ENCODE measurements at regions not wholly inside any gene's neighbourhood (a gene's known extent, or its start where the extent isn't known, plus 50 kb on each side); places are given as distances from the start of the nearest gene placed in this dataset.

GRCh38 chr1:60948486-60948885, 133.9 kb upstream of the NFIA start:
- no peak for DNase-seq
- Histone ChIP-seq H3K36me3 (ENCODE audit: control insufficient read depth in 1 of 2, insufficient read depth in 2 of 2, low read depth in 1 of 2, low read length in 2 of 2) (no peaks in the 10 kb centered on the region), H4K8ac (ENCODE audit: low read length) (no peak overlapping the region), H3K4me3 (ENCODE audit: insufficient read depth in 1 of 2, low read depth in 1 of 2, low read length in 2 of 2) (no peak overlapping the region), H2BK12ac (ENCODE audit: low read length in 2 of 2) (no peak overlapping the region), H3K4ac (ENCODE audit: low read depth in 1 of 2, low read length in 2 of 2) (no peak overlapping the region), H2AK5ac (ENCODE audit: low read length, severe bottlenecking) (no peak overlapping the region), H3K27me3 (ENCODE audit: control insufficient read depth in 1 of 2, insufficient read depth in 1 of 2, low read length in 2 of 2) (peaks cover 4 to 15% of the 10 kb centered on the region in 2 experiments), H3K4me2 (ENCODE audit: low read length, poor library complexity, severe bottlenecking) (no peak overlapping the region), H3K79me1 (replicated peaks; ENCODE audit: low read length, poor library complexity, severe bottlenecking) (no peaks in the 10 kb centered on the region), H3K27ac (ENCODE audit: low read length, poor library complexity, severe bottlenecking) (no peak overlapping the region), H4K91ac (ENCODE audit: low read length) (no peak overlapping the region), H2BK120ac (ENCODE audit: low read depth, low read length) (no peak overlapping the region), H2BK5ac (ENCODE audit: low read depth, low read length, poor library complexity, severe bottlenecking) (no peak overlapping the region), H3K4me1 (ENCODE audit: control insufficient read depth, insufficient read depth, low read depth, low read length) (no peaks in the 10 kb centered on the region), H3K9me3 (ENCODE audit: control insufficient read depth, low read length) (no peaks in the 10 kb centered on the region), H3K9ac (ENCODE audit: low read length) (no peak overlapping the region), H3K14ac (ENCODE audit: low read length in 2 of 2) (no peak overlapping the region), H2BK15ac (ENCODE audit: low read depth, poor library complexity, severe bottlenecking) (no peak overlapping the region), H3K23ac (ENCODE audit: low read length in 2 of 2) (no peak overlapping the region), H3K18ac (ENCODE audit: low read depth in 1 of 2, low read length in 2 of 2) (no peak overlapping the region), H2AFZ (ENCODE audit: low read depth, low read length) (no peak overlapping the region)
- 50% methylated on average over 1 of the region's 1 CpG for WGBS

DNA sequence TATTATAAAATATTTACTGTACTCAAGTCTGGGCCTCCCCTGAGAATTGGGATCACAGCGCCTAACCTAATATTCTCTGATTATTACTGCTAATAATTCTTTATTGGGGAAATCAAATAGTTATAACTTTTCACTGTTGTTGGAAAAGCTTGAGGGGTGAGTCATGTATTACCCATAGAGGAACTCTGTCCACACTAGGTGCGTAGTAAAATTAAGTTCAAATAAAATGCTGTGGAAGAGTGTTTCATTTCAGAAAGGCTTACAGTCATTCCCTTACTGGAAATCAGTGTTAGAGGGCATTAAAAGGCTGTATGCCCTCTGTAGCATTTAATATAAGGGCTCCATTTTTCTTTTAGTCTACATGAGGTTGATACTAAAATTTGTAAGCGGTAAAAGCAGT, 135.0 kb upstream of the NFIA start:
- H2AK5ac ChIP-seq (ENCODE audit: low read length, severe bottlenecking), result no peak overlapping the region
- no peak overlapping the region for H3K14ac ChIP-seq (ENCODE audit: low read length in 2 of 2)
- H2AFZ ChIP-seq (ENCODE audit: low read depth, low read length), result no peak overlapping the region
- no peak overlapping the region for H3K4ac ChIP-seq (ENCODE audit: low read depth in 1 of 2, low read length in 2 of 2)
- H3K4me2 ChIP-seq (ENCODE audit: low read length, poor library complexity, severe bottlenecking), result no peak overlapping the region
- WGBS, result 94% methylated on average over 2 of the region's 3 CpGs
- H3K4me3 ChIP-seq (ENCODE audit: insufficient read depth in 1 of 2, low read depth in 1 of 2, low read length in 2 of 2), result no peak overlapping the region
- H3K9ac ChIP-seq (ENCODE audit: low read length), result no peak overlapping the region
- no peak overlapping the region for H2BK12ac ChIP-seq (ENCODE audit: low read length in 2 of 2)
- H2BK5ac ChIP-seq (ENCODE audit: low read depth, low read length, poor library complexity, severe bottlenecking), result no peak overlapping the region
- no peak overlapping the region for H2BK15ac ChIP-seq (ENCODE audit: low read depth, poor library complexity, severe bottlenecking)
- no peak overlapping the region for H4K8ac ChIP-seq (ENCODE audit: low read length)
- H3K23ac ChIP-seq (ENCODE audit: low read length in 2 of 2), result no peak overlapping the region
- no peak for DNase-seq
- H4K91ac ChIP-seq (ENCODE audit: low read length), result no peak overlapping the region
- no peak overlapping the region for H2BK120ac ChIP-seq (ENCODE audit: low read depth, low read length)
- no peaks in the 10 kb centered on the region for H3K4me1 ChIP-seq (ENCODE audit: control insufficient read depth, insufficient read depth, low read depth, low read length)
- no peaks in the 10 kb centered on the region for H3K36me3 ChIP-seq (ENCODE audit: control insufficient read depth in 1 of 2, insufficient read depth in 2 of 2, low read depth in 1 of 2, low read length in 2 of 2)
- H3K27me3 ChIP-seq (ENCODE audit: control insufficient read depth in 1 of 2, insufficient read depth in 1 of 2, low read length in 2 of 2), result peaks cover 4 to 15% of the 10 kb centered on the region in 2 experiments
- H3K79me1 ChIP-seq (replicated peaks; ENCODE audit: low read length, poor library complexity, severe bottlenecking), result no peaks in the 10 kb centered on the region
- no peak overlapping the region for H3K27ac ChIP-seq (ENCODE audit: low read length, poor library complexity, severe bottlenecking)
- no peak overlapping the region for H3K18ac ChIP-seq (ENCODE audit: low read depth in 1 of 2, low read length in 2 of 2)
- no peaks in the 10 kb centered on the region for H3K9me3 ChIP-seq (ENCODE audit: control insufficient read depth, low read length)

DNA sequence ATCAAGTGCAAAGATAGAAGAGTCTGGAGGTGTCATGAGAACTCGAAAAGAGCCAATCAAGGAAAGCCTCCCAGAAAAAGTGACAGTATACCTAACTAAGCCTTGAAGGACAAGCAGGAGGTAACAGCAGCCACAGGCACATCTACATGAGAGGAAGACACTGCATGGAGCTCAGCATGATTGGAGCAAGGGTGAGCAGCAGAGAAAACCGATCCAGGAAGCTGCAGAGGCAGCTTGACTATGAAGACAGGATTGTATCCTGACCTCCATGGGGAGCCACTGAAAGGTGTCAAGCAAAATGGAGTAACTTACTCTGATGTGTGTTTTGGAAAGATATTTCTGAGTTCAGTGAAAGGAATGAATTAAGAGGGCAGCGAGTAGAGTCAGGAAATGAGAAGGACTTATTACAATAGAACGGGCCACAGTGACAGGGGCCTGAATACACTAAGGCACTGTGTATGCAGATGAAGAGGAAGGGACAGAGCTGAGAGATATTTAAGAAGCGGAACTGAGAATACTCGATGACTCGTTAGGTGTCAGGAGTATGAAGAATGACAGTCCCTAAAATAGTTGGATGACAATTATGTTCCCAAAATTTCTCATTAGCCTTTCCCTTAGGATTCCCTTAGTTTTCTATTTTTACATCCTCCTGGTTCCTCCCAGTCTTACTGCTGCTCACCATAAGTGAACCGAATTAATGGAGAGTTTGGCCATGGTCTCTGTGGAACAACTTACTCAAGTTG, 139.3 kb upstream of the NFIA start:
- H3K27me3 ChIP-seq (ENCODE audit: control insufficient read depth in 1 of 2, insufficient read depth in 1 of 2, low read length in 2 of 2), result no peaks in the 10 kb centered on the region
- no peak overlapping the region for H3K9ac ChIP-seq (ENCODE audit: low read length)
- H4K91ac ChIP-seq (ENCODE audit: low read length), result no peak overlapping the region
- H3K4me3 ChIP-seq (ENCODE audit: insufficient read depth in 1 of 2, low read depth in 1 of 2, low read length in 2 of 2), result no peak overlapping the region
- no peak overlapping the region for H2BK5ac ChIP-seq (ENCODE audit: low read depth, low read length, poor library complexity, severe bottlenecking)
- H3K18ac ChIP-seq (ENCODE audit: low read depth in 1 of 2, low read length in 2 of 2), result no peak overlapping the region
- H3K23ac ChIP-seq (ENCODE audit: low read length in 2 of 2), result no peak overlapping the region
- H3K9me3 ChIP-seq (ENCODE audit: control insufficient read depth, low read length), result no peaks in the 10 kb centered on the region
- no peak overlapping the region for H3K4me2 ChIP-seq (ENCODE audit: low read length, poor library complexity, severe bottlenecking)
- no peak overlapping the region for H4K8ac ChIP-seq (ENCODE audit: low read length)
- no peaks in the 10 kb centered on the region for H3K36me3 ChIP-seq (ENCODE audit: control insufficient read depth in 1 of 2, insufficient read depth in 2 of 2, low read depth in 1 of 2, low read length in 2 of 2)
- 61% methylated on average over 8 of the region's 8 CpGs for WGBS
- no peak overlapping the region for H2AFZ ChIP-seq (ENCODE audit: low read depth, low read length)
- no peak overlapping the region for H3K27ac ChIP-seq (ENCODE audit: low read length, poor library complexity, severe bottlenecking)
- H3K79me1 ChIP-seq (replicated peaks; ENCODE audit: low read length, poor library complexity, severe bottlenecking), result no peaks in the 10 kb centered on the region
- no peak overlapping the region for H2BK15ac ChIP-seq (ENCODE audit: low read depth, poor library complexity, severe bottlenecking)
- no peak overlapping the region for H2BK120ac ChIP-seq (ENCODE audit: low read depth, low read length)
- H3K4me1 ChIP-seq (ENCODE audit: control insufficient read depth, insufficient read depth, low read depth, low read length), result no peaks in the 10 kb centered on the region
- no peak overlapping the region for H3K4ac ChIP-seq (ENCODE audit: low read depth in 1 of 2, low read length in 2 of 2)
- no peak overlapping the region for H3K14ac ChIP-seq (ENCODE audit: low read length in 2 of 2)
- no peak for DNase-seq
- no peak overlapping the region for H2BK12ac ChIP-seq (ENCODE audit: low read length in 2 of 2)
- H2AK5ac ChIP-seq (ENCODE audit: low read length, severe bottlenecking), result no peak overlapping the region

DNA sequence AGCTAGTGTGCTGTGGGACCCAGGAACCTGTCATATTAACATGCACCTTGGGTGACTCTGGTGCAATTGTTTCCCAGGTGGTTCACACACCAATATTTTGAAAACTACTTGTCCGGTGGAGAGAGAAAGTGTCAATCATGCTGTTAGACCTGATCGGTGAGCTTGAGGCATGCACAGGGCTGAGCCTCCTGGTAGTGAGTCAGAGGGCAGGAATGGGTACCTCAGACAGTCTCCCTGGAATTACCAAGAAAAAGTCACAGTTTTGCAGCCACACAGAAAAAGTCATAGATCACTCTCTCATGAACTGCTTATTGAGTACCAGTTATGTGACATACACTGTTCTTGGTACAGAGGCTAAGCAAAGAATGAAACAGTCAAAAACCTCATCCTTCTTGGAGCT, 140.1 kb upstream of the NFIA start:
- no peak overlapping the region for H4K91ac ChIP-seq (ENCODE audit: low read length)
- H3K4me3 ChIP-seq (ENCODE audit: insufficient read depth in 1 of 2, low read depth in 1 of 2, low read length in 2 of 2), result no peak overlapping the region
- no peak overlapping the region for H4K8ac ChIP-seq (ENCODE audit: low read length)
- WGBS, result 54% methylated on average over 2 of the region's 2 CpGs
- no peaks in the 10 kb centered on the region for H3K79me1 ChIP-seq (replicated peaks; ENCODE audit: low read length, poor library complexity, severe bottlenecking)
- H3K27me3 ChIP-seq (ENCODE audit: control insufficient read depth in 1 of 2, insufficient read depth in 1 of 2, low read length in 2 of 2), result peaks cover 0 to 1% of the 10 kb centered on the region in 2 experiments
- H3K36me3 ChIP-seq (ENCODE audit: control insufficient read depth in 1 of 2, insufficient read depth in 2 of 2, low read depth in 1 of 2, low read length in 2 of 2), result no peaks in the 10 kb centered on the region
- H3K4me2 ChIP-seq (ENCODE audit: low read length, poor library complexity, severe bottlenecking), result no peak overlapping the region
- H2BK15ac ChIP-seq (ENCODE audit: low read depth, poor library complexity, severe bottlenecking), result no peak overlapping the region
- H2BK120ac ChIP-seq (ENCODE audit: low read depth, low read length), result no peak overlapping the region
- no peaks in the 10 kb centered on the region for H3K9me3 ChIP-seq (ENCODE audit: control insufficient read depth, low read length)
- no peak overlapping the region for H3K14ac ChIP-seq (ENCODE audit: low read length in 2 of 2)
- H2AK5ac ChIP-seq (ENCODE audit: low read length, severe bottlenecking), result no peak overlapping the region
- no peak overlapping the region for H3K4ac ChIP-seq (ENCODE audit: low read depth in 1 of 2, low read length in 2 of 2)
- H3K9ac ChIP-seq (ENCODE audit: low read length), result no peak overlapping the region
- no peaks in the 10 kb centered on the region for H3K4me1 ChIP-seq (ENCODE audit: control insufficient read depth, insufficient read depth, low read depth, low read length)
- DNase-seq, result no peak
- H3K18ac ChIP-seq (ENCODE audit: low read depth in 1 of 2, low read length in 2 of 2), result no peak overlapping the region
- H2BK5ac ChIP-seq (ENCODE audit: low read depth, low read length, poor library complexity, severe bottlenecking), result no peak overlapping the region
- H3K27ac ChIP-seq (ENCODE audit: low read length, poor library complexity, severe bottlenecking), result no peak overlapping the region
- no peak overlapping the region for H2BK12ac ChIP-seq (ENCODE audit: low read length in 2 of 2)
- H3K23ac ChIP-seq (ENCODE audit: low read length in 2 of 2), result no peak overlapping the region
- H2AFZ ChIP-seq (ENCODE audit: low read depth, low read length), result no peak overlapping the region
